ENCODE measurements at regions not wholly inside any gene's neighbourhood (a gene's known extent, or its start where the extent isn't known, plus 50 kb on each side); places are given as distances from the start of the nearest gene placed in this dataset.

GRCh38 chr19:28218728-28219127 is 994.2 kb downstream of the UQCRFS1 start:
- TF ChIP-seq CTCF (conservative IDR thresholded peaks at IDR 0.05; ENCODE audit: low read length) (no peak), EZH2phosphoT487 (IDR thresholded peaks at IDR 0.05; ENCODE audit: borderline replicate concordance) (no peak)

All from Loucy (cell line).